ENCODE measurements at regions not wholly inside any gene's neighbourhood (a gene's known extent, or its start where the extent isn't known, plus 50 kb on each side); places are given as distances from the start of the nearest gene placed in this dataset.
"Not testable (repeated sequence)": the region's sequence is repeated elsewhere in the genome, so short reads cannot be mapped to it uniquely, and the experiment has no call there.

DNA sequence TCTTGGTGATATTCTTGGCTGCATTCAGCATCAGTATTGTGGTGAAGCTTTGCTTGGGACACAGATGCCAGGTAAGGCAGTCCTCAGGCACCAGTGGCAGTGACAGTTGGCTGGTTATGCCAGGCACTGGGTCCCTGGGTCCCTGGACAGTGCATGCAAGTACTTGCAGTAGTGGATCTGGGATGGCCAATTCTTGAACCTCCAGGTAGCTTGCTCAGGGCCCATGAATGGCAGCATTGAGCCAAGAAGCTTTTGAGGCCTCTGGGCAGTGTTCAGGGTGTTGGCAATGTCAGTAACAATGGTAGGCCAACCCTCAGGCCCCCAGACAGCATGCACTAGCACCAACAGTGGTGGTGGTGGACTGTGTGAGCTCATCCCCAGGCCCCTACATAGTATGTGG, 106.8 kb upstream of the ANXA10 start:
- Histone ChIP-seq H3K4me1 (no peaks in the 10 kb centered on the region), H3K27ac (no peak overlapping the region), H3K9me3 (peaks cover 0 to 24% (median 0%) of the 10 kb centered on the region in 4 donors), H3K27me3 (no peaks in the 10 kb centered on the region), H3K4me3 (no peak overlapping the region), H3K36me3 (no peaks in the 10 kb centered on the region)
- TF ChIP-seq, protein P1, sequence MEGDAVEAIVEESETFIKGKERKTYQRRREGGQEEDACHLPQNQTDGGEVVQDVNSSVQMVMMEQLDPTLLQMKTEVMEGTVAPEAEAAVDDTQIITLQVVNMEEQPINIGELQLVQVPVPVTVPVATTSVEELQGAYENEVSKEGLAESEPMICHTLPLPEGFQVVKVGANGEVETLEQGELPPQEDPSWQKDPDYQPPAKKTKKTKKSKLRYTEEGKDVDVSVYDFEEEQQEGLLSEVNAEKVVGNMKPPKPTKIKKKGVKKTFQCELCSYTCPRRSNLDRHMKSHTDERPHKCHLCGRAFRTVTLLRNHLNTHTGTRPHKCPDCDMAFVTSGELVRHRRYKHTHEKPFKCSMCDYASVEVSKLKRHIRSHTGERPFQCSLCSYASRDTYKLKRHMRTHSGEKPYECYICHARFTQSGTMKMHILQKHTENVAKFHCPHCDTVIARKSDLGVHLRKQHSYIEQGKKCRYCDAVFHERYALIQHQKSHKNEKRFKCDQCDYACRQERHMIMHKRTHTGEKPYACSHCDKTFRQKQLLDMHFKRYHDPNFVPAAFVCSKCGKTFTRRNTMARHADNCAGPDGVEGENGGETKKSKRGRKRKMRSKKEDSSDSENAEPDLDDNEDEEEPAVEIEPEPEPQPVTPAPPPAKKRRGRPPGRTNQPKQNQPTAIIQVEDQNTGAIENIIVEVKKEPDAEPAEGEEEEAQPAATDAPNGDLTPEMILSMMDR (IDR thresholded peaks at IDR 0.05) = no peak
- TF ChIP-seq POLR2A (IDR thresholded peaks at IDR 0.05) (no peak), EP300 (IDR thresholded peaks at IDR 0.05) (no peak)
- no peak for DNase-seq (ENCODE audit: low spot score in 2 of 2)

DNA sequence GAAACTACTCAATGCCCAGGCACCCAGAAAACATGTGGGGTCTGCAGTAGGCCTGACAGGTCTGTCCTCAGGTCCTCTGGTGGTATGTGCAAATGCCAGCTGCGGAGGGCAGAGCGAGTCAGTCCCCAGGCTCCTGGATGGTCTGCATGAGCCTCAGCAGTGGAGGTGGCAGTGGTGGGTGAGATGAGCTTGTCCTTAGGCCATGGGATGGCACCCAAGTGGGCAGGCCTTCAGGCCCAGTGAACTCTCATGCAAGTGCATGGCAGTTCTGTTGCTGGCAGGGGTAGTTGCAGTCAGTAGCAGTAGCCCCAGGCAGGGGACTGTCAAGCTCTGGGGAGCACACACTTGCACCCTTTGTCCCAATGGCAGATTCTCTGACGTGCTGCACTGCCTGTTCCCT, 106.3 kb upstream of the ANXA10 start:
- Histone ChIP-seq H3K27ac (no peak overlapping the region), H3K36me3 (no peaks in the 10 kb centered on the region), H3K9me3 (peaks cover 0 to 24% (median 0%) of the 10 kb centered on the region in 4 donors), H3K4me1 (no peaks in the 10 kb centered on the region), H3K4me3 (no peak overlapping the region), H3K27me3 (no peaks in the 10 kb centered on the region)
- WGBS, 2 donors = 83 to 87% methylated on average over 2 to 3 of the region's 3 CpGs
- no peak for DNase-seq (ENCODE audit: low spot score in 2 of 2)
- TF ChIP-seq EP300 (IDR thresholded peaks at IDR 0.05) (no peak), POLR2A (IDR thresholded peaks at IDR 0.05) (no peak)
- TF ChIP-seq, protein P1 (IDR thresholded peaks at IDR 0.05) = no peak

DNA sequence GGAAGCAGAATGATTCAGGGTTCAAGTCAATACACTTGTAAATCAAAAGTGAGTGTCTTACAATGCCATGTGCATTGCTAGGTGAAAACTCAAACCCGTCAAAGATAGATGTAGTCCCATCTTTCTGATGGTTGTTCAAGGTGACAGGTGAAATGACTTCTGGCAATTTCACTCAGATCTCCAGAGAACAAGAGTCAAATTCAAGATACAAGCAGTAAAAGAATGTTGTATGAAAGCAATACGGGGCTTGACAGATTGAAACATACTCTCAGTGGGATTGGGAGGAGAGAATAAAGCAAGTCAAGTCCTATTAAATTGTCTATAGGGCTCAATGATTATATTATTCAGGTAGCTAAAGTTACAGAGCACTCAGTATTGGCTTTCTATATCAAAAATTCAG, 105.1 kb upstream of the ANXA10 start:
- 92 to 93% methylated on average over 2 of the region's 2 CpGs for WGBS, 2 donors
- no peak overlapping the region for H3K27ac ChIP-seq
- H3K9me3 ChIP-seq = peaks cover 0 to 16% (median 0%) of the 10 kb centered on the region in 4 donors
- H3K36me3 ChIP-seq = no peaks in the 10 kb centered on the region
- no peak overlapping the region for H3K4me3 ChIP-seq
- no peaks in the 10 kb centered on the region for H3K4me1 ChIP-seq
- TF ChIP-seq POLR2A (IDR thresholded peaks at IDR 0.05) = no peak
- no peak for TF ChIP-seq EP300 (IDR thresholded peaks at IDR 0.05)
- TF ChIP-seq, protein P1 (IDR thresholded peaks at IDR 0.05) = no peak
- H3K27me3 ChIP-seq = no peaks in the 10 kb centered on the region
- DNase-seq (ENCODE audit: low spot score in 2 of 2) = no peak

DNA sequence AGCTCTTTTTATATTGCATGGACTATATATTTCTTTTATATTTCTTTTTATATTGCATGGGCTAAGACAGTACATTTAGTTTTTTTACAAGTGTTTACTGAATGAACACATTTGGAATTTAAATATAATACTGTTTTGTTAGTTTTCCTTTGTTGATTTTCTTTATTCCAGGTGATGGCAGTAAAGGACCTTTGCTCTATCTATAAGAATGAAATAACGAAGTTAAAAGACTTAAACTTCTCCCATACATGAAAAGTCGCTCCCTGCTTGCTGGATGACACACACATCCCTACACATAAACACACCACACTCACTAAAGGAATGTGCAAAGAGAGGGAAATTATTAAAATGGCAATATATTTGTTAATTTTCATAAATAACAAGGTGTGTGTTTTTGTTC, 102.5 kb upstream of the ANXA10 start:
- Histone ChIP-seq H3K36me3 (no peaks in the 10 kb centered on the region), H3K27ac (no peak overlapping the region), H3K4me3 (no peak overlapping the region), H3K4me1 (no peaks in the 10 kb centered on the region), H3K9me3 (peaks cover 0 to 10% (median 0%) of the 10 kb centered on the region in 4 donors), H3K27me3 (no peaks in the 10 kb centered on the region)
- TF ChIP-seq, protein P1 (IDR thresholded peaks at IDR 0.05) = no peak
- TF ChIP-seq POLR2A (IDR thresholded peaks at IDR 0.05) = no peak
- no peak for TF ChIP-seq EP300 (IDR thresholded peaks at IDR 0.05)
- 61 to 73% methylated on average over 2 of the region's 2 CpGs for WGBS, 2 donors
- DNase-seq (ENCODE audit: low spot score in 2 of 2) = no peak

DNA sequence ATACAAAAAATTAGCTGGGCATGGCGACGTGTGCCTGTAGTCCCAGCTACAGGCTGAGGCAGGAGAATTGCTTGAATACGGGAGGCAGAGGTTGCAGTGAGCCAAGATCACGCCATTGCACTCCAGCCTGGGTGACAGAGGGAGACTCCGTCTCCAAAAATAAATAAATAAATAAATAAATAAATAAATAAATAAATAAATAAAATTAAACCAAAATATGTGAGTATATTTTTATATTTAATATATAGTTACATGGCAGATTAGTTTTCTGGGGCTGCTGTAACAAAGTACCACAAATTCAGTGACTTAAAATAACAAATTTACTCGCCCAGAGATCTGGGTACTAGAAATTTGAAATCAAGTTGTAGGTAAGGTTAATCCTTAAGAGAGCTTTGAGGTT, 84.2 kb upstream of the ANXA10 start:
- H3K4me1 ChIP-seq; H3K27me3 ChIP-seq; H3K9me3 ChIP-seq; H3K27ac ChIP-seq; DNase-seq (ENCODE audit: low spot score in 2 of 2); H3K36me3 ChIP-seq; H3K4me3 ChIP-seq: not testable (repeated sequence)
- WGBS, 2 donors = 94% methylated on average over 6 of the region's 6 CpGs

DNA sequence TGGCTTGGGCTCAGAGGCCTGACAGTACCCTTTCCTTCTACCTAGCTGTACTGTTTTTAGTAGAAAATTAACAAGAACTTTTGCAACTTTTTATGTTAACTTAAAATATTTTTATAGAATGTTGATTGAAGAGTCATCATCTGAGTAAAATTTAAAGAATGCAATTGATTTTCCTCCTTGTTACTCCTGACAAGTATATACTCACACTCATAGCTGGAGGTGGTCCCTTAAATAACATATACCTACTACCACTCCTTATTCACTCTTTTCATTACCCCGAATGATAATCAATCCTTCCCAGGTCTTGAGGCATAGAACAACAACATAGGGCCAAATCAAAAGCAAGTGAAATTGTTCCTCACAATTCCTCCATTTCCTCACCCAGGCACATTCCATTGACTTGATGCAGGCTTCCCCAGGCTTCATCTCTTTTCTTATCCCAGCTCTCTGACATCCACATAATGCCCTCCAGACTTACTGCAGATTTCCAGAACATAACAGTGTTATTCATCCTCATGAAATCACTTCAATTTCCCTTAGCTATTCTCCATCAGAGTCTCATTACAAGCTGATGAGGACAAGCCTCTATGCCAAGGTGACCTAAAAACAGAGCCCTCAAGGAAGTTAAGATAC, 73.2 kb upstream of the ANXA10 start:
- Histone ChIP-seq H3K27ac (no peak overlapping the region), H3K27me3 (no peaks in the 10 kb centered on the region), H3K36me3 (no peaks in the 10 kb centered on the region), H3K4me1 (no peaks in the 10 kb centered on the region), H3K4me3 (no peak overlapping the region), H3K9me3 (peaks cover 0 to 10% (median 0%) of the 10 kb centered on the region in 4 donors)
- TF ChIP-seq, protein P1 (IDR thresholded peaks at IDR 0.05) = no peak
- TF ChIP-seq EP300 (IDR thresholded peaks at IDR 0.05) (no peak), POLR2A (IDR thresholded peaks at IDR 0.05) (no peak)
- DNase-seq (ENCODE audit: low spot score in 2 of 2) = no peak
- 88 to 90% methylated on average over 1 of the region's 1 CpG for WGBS, 2 donors
